Smooth muscle cell of the brain vasculature (primary cell): ENCODE measurements at regions not wholly inside any gene's neighbourhood (a gene's known extent, or its start where the extent isn't known, plus 50 kb on each side); places are given as distances from the start of the nearest gene placed in this dataset.

Experiments
- DNase-seq: peaks from one replicate; pipeline ENCODE4 v3.0.0-alpha.2; 2012; ENCODE audit warnings: low read depth, low spot score

DNA sequence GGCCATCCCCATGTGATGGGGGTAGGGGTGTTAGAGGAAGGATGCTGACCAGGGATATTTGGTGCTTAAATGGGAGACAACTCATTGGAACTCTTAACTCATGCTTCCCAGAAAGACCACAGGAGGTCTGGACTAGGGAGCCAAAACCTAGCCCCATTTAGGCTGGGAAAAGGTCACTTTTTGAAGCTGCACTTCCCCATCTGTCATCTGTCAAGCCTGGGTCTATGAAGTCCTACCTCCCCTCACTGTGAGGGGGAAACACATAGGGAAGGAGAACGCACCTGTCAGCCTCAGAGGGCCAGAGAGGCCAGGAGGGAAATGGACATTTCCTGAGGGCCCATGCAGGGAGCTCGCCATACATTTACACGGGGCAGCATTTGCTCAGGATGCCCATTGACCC lies 321.0 kb downstream of the BCL11B start:
- DNase-seq, result no peak

DNA sequence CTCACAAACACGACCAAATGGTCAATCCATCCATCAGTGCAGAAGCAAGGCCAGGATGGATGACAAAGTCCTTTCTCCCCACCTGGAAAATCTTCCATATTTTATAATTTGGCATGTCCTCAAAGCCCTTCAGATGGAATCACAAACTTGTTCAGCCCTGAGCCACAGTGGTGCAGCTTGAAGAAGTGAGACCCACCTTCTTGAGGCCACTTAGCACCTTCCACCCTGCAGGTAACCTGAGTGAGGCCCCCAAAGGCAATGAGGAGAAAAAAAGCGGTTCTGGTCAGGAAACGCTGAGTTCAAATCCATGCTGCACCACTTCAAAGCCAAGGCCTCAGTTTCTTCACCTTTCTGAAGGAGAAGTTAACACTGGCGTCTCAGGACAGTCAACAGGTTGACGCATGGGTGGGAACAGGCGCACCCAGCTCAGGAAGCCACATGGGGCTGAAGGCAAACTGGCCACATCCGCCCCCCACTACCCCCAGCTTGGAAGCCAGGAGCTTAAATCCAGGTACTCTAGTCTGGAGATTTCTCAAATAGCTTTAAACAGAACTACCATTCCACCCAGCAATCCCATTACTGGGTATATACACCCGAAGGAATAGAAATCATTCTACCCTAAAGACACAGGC lies 320.4 kb downstream of the BCL11B start:
- DNase-seq, result no peak

DNA sequence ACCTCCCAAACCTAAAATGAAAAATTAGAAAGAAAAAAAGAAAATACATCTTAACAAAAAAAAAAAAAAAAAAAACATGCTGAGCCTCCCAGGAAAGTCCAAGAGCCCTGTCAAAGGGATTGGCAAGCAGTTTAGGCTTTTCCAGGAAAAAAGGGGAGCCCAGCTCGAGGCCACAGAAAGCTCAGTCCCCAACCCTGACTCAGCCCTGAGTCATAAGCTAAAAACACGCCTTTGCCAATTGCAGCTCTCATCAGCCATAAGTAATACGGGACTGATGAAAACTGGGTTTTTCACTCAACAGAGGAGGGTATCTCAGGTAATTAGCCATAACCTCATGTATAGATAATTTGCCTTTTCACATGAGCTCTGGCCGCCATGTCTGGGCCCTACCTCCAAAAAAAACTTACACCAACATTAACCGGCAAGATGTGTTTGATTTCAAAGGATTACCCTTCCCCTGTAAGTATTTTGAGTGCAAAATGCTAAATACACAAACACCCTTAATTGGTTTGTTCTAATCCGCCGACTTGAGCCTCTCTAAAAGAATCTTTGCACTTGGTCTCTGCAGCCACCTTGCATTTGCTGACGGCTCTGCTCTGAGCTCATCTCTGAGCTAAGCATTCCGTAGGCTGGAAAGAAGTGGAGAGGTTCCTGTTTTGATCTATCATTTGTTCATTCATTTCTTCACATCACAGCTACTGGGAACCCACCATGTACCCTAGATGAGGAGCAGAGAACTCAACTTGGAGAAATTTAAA lies 319.2 kb downstream of the BCL11B start:
- no peak for DNase-seq

DNA sequence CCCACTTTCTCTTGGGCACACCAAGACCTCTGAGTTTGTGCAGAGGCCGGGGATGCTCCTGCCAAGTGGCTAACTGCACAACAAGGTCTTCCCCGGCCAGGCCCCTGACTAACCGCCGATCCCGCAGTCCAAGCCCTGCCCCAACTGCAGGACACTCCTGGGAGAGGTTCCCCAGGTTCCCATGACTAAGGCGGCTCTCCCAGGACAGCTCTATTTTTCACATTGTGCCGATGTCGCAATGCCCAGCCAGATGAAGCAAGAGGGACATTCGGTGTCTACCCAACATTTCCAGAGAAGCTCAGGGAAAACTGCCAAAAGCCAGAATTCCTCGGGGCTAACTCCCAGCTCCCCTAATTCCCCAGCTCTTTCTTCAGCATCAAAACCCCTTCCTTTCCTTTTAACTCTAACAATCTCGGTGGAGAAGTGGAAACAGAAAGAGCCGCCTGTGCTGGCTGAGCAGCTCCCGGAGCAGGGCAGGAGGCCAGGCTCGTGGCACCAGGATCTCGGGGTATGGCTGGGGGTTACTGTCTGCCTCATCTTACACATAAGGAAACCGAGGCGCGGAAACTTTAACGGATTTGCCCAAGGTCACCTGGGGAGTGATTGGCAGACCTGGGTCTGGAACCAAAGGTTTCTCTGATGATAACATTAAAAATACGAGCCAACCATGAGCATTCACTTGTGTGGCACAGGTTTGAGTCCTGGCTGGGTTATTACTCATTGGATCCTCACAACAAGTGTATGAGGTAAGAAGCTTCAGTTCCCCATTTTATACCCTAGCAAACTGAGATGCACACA lies 318.2 kb downstream of the BCL11B start:
- DNase-seq, result no peak

DNA sequence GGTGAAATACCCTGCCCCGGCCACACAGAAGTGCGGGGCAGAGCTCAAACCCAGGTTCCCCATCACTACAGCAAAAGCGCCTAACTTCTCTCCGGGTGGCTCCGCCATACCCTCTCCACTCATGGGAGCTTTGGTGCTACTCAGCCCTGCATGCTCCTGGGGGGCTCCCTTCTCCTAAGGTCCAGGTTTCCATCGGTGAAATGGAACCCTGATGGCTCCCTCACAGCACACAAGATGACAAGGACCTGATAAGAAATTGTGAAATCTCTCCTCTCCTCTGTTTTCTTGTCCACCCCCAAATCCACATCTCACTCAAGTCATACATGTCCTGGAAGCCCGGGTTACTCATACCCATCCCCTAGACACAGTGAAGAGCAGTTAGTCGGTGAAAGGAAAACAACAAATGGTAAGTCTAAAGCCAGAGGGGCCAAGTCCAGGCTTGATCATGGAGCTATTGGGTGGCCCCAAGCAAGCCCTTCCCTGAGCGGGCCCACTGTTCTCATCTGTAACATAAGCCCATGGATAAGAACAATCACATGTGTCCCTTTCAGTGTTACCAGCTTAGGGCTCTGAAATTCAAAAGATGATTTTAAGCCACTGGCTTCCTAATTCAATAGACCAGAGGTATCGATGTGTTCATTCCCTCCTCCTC lies 317.5 kb downstream of the BCL11B start:
- no peak for DNase-seq

DNA sequence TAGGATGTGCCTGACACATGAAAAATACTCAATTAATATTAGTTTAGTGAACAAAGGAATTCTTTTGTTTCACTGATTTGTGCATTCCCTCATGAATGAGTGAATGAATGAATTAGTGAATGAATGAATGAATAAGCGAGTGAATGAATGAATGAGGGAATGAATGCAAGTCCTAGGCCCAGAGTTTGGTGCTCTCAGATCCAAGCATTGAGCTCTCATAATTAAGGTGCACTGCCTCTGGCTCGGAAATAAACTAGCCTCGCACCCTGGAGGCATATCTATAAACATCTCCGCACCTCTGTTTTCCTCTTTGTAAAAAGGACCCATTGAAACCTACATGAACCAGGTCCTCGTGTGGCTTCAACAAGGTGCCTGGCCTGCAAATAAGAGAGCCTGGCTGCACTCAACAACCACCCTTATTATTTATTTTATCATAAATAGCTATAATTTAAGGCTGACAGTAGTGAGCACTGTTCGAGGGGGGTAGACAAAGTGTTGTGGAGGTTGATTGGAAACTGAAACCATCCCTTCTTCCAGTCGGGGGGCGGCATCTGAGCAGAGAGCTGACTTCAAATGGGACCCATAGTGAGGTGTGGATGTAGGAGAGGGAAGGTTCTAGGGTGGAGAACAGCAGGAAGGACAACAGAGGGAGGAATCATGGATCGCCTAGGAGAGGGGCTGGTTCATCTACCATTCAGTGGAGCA lies 316.8 kb downstream of the BCL11B start:
- DNase-seq, result no peak

DNA sequence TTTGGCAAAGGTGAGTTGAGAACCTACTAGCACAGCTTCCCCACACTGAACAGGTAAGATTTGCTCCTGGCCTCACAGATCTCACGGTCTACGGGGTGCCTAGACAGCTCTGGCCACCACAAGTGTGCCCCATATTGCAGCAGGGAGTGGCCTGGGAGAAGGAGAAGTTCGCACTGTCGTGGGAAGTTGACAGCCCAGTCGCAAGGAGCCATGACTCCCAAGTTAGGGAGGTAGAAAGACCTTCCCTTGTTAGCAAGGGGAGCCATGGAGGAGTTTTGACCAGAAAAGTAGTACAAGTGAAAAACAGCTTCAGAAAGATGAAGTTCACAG lies 316.3 kb downstream of the BCL11B start:
- DNase-seq, result no peak

DNA sequence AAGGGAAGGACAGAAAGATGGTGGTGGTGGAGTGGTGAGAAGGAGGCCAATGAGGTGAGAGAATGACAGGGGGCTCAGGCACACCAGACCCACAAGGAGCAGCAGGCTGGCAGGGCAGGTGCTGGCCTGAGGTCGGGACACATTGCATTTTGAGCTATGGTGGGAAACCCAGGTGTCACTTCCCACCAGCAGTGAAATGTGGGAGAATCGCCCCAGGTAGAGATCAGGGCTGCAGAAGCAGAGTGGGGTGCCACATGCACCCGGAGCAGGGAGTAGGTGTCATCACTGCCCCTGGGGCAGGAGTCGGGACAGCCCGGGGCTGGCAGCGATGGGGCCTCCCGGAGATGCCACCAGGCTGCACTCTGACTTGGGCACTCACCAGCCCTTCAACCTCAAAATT lies 315.8 kb downstream of the BCL11B start:
- no peak for DNase-seq

DNA sequence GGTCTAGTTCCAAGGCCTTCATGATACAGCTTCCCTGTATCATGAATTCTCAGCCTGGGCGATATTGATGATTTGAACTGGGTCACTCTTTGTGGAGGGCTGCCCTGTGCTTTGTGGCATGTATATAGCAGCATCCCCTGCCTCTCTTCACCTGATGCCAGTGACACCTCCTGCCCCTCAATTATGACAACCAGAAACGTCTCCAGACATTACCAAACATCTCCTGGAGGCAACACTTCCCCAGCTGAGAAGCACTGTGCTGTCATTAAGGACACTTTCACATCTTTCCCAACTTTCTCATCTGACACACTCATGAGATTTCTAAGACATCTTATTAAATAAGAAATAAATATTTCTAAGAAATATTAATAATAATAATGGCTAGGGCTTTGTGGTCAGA lies 315.3 kb downstream of the BCL11B start:
- DNase-seq, result no peak

DNA sequence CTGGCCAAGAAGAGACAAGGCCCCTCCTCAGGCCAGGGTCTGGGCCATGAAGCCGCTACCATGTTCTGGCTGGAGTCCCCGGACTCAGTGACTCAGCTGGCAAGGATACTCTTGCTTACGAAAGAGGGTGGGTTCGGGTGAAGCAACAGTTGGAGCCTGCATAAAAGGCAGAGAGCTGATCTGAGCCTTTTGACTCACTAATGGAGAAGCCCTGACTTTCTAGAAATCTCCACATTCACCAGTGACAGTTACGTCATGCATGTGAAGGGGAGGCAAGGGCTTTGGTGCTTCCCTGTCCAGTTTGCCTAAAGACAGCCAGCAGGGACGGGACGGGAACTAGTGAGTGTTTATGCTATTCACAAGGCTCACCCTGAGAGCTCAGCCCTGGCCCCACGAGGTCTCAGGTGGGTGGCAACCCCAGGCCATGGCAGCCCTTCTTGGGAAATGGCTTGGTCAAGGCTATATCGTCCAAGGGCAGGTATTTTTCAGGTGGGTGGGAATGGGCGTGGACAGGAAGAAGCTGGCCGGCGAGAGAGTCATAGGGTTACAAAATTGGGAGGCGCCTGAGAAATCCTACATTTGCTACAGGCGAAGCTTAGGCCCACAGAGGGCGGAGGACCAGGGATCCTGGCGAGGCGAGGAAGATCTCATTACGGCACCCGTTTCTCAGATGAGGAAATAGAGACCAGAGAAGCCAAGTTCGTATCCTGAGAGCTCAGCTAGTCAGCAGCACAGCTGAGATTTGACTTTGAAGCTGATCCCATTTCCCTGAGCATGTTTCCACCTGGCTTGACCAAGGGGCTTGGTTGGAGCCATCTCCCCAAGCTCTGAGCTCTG lies 314.6 kb downstream of the BCL11B start:
- no peak for DNase-seq

DNA sequence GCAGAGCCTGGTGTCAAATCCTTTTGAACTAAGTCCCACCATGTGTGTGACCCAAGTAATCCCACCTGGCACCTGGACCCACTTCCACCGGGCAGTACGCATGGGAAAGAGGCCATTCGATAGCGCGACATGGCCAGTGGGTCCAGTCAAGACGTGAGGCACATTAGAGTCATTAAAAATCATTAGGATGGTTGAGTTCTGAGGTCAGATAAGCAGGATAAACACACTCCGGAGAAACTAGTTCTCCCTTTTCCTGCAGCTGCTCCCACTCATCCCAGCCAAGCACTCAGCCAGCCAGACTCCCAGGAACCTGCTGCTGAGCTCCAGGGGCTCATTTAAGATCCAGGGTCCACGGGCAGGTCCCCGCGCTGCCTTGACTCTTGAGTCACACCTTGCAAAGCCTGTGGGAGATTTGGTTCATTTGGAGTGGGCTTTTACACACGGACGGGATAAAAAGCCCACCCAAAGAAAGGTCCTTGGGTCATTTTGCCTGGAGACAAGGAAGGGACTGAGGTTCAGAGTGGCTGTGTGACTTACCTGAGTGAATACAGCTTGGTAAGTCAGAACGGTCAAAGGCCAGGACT lies 313.9 kb downstream of the BCL11B start:
- no peak for DNase-seq

DNA sequence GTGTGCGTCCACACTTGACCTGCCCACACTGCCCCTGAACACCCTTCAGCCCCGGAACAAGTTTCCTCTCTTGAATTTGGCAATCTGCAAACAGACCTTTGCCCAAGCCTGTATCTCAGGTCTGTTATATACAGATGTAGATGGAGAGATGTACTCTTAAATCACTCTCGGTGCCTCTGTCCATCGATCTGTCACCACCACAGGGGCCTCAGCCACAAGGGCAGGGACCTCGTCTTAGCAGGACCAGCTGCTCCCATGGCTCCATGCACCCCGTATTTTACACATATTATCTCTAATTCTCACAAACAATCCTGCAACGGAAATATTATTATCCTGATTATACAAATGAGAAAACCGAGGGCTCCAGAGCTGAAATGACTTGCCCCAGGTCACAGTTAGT lies 313.4 kb downstream of the BCL11B start:
- DNase-seq, result no peak

DNA sequence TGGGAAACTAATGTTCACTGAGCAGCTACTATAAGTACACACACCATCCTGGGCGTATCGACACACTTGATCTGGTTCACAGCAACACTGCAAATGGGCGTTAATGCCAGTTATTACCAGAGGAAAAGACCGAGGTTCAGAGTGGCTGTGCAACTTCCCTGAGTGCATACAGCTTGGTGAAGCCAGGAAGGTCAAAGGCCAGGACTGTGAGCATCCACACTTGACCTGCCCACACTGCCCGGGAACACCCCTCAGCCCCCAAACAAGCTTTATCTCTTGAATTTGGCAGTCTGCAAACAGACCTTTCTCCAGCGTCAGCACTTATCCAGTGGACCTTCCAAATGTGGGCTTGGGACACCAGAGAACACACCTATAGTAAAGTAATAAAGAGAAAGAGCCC lies 312.6 kb downstream of the BCL11B start:
- DNase-seq, result no peak

DNA sequence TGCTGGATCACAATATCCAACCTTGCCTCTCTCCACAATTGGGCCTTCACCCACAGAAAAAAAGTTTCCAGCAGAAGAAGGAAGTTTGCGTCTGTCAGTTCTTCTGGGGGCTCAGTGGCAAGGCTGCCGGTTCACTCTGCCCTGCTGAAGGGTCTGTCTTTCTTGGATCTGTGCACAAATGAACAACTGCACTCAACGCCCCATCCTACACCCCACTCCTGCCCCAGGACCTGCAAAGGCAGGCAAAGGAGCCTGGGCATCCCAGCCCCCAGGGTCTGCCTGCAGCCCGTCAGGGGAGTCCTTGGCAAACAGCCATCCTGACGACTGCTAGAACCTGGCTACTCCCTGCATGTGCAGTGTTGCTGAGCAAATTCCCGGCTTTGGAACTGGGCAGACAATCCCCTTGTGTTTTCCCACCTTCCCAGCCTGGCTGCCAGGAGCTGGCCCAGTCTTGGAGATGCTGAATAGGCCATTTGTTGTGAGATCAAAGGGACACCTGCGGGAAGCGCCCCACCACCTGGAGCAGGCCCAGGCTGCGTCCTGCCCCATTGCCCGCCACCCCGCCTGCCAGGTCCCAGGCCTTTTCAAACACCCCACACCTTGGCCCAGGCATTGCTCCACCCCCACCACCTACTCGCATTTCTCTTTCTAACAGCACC lies 311.9 kb downstream of the BCL11B start:
- DNase-seq, result no peak

DNA sequence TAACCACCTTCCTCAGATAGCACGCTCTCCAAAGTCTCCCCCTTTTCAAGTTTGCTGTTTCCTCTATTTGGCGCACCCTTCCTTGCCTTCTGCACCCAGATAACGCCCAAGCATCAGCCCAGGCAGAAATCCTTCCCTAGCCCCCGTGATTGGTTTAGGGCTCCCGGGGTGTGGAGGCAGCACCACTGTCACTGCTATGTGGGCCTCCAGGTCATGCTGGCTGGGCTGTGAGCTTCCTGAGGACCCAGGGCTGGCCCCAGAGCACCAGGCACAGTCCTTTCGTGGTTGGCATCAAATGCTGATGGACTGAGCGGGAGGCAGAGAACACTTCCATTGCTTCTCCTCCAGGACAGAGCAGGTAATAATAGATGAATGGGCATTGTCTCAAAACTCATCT lies 311.4 kb downstream of the BCL11B start:
- DNase-seq, result no peak

DNA sequence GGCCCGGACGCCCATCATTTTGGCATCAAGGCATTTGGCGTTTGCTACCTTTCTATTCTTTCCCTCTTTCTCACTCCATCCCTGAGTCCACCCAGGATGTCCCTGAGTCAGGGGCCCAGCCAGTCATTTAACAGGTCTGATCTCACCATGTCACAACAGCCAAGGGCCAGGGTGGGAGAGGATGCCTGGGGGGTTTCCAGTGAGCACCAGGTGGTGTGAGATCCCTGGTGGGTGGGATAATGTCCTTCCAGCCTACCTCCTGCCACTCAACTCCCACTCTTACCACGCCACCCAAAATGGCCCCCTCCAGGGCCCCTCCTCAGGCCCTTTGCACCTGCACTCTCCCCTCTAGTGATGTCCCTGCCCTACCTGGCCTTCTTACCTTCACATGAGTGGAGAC lies 310.8 kb downstream of the BCL11B start:
- no peak for DNase-seq

DNA sequence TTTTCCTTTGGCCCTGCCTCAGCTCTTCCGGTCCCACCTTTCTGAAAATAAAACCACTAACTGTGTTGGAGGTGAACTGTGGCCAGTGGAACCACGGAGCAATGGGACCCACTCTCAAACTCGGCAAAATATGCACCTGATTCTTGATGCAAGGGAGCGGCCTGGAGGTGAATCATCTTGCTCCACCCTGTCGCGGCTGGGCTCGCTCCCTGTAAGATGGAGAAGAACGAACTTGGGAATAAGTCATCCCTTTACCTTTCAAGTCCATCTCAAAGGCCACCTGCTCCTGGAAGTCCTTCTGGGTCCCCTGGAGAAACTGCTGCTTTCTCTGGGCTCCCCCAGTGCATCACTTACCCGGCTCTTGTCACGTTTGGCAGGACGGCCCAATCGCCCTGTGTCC lies 309.9 kb downstream of the BCL11B start:
- no peak for DNase-seq

DNA sequence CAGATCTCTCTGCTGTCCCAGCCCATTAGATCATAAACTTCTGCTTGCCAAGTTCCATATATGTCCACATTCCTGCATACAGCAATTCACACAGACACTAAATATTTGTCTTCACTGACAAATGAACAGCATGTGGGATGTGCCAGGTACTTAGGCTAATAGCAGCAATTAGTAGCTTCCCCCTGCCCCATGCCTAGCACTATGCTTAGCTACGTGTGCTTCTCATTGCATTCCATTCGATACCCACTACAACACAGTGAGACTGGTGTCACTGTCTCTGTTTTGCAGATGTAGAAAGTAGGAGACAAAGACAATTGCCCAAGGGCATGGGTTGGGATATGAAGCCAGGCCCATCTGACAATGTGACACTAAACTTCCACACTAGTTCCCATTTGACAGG lies 308.4 kb downstream of the BCL11B start:
- DNase-seq, result no peak

DNA sequence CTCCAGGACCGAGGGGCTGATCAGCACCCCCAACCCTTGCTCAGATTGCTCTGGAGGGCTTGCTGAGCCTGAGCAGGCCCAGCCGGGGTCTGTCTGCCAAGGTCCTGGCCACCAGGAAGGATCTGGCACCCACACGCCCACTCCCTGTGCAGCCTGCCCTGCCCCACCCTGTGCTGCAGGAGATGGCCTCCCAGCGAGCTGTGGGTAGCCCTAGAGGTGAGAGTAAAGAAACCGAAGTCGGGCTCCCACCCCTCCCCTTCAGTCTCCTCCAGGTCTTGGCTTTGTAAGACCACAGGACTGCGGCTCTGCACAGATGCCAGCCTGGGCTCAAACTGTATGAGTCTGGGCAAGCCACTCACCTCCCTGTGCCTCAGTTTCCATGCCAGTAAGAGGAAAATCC lies 307.8 kb downstream of the BCL11B start:
- DNase-seq, result no peak

DNA sequence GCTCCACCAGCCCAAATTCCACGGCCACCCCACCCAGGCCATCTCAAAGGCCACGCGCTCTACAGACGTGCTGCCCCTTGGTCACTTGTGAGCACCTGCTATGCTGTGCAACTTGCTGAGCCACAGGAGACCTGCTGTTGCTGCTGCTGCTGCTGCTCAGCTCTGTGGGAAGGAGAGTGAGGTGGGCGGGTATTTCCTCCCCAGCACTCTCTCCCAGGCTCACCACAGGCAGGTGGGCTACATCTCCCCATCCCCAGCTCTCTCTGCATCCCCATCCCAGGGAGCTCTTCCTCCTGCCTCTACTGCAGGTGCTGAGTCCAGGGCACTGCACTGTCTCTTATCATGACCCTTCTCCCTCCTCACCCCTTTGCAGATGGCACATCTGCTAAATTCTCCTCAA lies 306.9 kb downstream of the BCL11B start:
- DNase-seq, result no peak
